ENCODE measurements at regions not wholly inside any gene's neighbourhood (a gene's known extent, or its start where the extent isn't known, plus 50 kb on each side); places are given as distances from the start of the nearest gene placed in this dataset.
"Not testable (repeated sequence)": the region's sequence is repeated elsewhere in the genome, so short reads cannot be mapped to it uniquely, and the experiment has no call there.

DNA sequence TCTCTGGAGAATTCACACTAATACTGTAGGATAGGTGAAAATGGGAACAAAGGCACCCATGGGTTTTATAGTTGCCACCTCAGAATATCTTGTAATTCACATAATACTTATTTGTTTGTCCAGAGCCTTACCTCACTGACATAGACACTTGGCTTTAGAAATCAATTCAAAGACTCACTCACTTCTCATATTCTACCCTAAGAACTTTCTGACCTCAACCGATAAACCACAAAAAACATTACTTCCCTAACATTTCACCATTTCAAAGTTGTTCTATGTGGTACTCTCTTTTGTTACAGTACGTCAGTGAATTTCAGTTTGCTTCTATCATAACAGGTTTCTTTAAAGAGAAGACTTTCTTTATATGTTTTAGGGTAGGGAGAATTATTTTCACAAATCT is 359.3 kb downstream of the IGSF11 start:
- no peak for DNase-seq (ENCODE audit: low read depth)

DNA sequence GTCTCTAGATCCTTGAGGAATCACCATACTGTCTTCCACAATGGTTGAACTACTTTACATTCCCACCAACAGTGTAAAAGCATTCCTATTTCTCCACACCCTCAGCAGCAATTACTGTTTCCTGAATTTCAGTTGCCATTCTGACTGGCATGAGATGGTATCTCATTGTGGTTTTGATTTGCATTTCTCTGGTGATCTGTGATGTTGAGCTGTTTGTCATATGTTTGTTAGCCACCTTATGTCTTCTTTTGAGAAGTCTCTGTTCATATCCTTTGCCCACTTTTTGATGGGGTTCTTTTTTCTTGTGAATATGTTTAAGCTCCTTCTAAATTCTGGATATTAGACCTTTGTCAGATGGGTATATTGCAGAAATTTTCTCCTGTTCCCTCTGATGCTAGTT is 356.0 kb downstream of the IGSF11 start:
- not testable (repeated sequence) for DNase-seq (ENCODE audit: low read depth)

DNA sequence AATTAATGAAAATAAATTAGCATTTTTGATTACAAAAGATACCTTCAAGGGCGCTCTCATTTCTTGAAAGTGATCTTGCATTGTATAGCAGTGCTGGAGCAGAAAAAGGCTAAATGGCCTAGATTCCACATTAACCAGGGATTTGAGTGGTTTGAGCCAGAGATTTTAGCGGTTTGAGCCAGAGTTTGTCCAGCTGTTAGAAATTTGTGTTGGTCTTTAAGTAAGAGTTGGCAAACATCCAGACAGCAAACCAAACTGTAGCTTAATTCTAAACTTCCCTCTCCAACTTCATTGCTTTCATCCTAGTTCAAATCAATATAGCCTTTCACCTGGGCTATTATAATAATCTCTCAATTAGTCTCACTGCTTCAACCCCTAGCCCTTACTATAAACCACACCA is 351.7 kb downstream of the IGSF11 start:
- no peak for DNase-seq (ENCODE audit: low read depth)

DNA sequence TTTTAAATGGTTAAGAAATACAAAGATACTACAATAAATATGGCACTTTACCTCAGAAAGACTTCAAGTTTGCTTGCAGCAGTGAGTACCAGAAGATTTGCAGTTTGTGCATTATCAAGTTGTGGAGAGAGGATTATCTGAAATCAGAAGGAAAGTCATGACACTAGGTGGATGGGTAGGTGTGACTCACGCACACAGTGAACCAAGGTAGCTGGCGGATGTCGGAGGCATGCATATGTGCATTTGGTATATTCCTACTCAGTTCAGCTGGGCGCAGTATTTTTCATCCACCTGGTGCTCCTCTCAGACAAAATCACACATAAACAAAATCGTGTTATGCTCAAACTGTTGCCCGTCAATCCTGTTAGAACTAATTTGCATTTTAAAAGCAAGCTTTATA is 351.0 kb downstream of the IGSF11 start:
- no peak for DNase-seq (ENCODE audit: low read depth)

DNA sequence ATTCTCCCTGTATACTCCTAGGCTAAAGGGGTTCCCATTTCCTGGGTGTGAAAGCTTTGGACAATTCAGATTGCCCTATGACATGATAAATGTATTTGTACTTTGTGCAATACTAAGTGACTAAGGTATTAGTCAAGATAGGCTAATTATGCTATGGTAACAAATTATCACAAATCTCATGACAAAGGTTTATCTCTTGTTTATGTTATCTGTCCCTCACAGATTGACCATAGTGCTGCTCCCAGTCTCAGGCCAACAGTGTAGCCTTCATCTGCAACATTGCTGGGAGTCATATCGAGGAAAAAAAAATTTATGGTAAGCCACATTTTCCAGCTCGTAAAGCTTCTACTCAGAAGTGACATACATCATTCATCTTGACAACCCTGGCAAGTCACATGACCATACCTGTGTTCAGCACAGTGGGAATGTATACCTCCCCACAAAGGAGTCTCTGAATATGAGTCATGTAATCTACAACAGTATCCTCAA is 346.2 kb downstream of the IGSF11 start:
- no peak for DNase-seq (ENCODE audit: low read depth)

DNA sequence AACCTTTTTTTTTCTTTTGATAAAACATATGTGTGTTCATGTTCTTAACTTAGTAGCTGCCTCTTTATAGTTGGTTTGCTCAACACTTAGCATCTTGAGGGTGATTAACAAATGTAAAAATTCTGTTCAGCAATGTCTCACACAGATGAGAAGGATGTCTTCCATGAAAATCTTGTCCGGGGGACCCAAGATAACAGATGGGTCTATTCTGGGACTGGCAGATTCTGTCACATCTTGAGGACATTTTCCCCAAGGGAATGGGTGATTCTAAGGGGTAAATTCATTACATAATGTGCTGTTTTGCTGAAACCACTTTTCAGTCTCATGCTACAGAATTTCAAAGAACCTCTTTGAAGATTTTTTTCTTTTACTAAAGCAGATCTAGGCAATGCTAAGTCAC is 342.2 kb downstream of the IGSF11 start:
- DNase-seq (ENCODE audit: low read depth) = no peak

DNA sequence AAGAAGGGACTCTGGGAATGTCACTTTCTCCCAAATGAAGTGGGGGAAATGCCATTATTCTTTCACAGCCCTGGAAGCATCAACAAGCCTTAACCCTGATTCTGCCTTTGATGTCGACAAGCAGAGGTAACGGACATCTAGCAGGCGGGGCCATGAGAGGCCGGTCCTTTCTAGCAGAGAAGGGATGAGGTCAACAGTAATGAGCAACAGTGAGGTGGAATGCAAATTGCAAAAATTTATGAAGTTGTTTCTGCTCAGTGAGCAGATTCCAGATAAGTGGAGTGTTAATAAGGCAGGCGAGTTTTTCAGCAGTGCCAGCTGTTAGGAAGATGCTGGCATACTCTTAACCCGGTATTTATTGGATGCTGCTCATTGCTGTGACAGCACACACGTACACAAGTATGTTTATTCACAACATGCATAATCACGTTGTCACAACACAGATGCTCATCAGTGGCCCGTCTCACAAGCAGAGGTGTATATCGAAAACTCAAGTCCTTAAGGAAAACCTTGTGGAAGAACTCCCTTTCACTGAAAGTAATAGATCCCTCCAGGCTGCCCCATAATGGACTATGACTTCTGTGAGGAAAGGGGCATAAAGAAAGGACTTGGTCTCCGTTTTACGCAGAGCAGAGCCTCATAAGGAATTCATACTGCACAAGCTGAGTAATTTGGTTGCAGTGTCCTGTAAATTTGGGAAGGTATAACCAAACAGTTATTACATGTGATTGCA is 329.0 kb downstream of the IGSF11 start:
- DNase-seq (ENCODE audit: low read depth) = no peak

DNA sequence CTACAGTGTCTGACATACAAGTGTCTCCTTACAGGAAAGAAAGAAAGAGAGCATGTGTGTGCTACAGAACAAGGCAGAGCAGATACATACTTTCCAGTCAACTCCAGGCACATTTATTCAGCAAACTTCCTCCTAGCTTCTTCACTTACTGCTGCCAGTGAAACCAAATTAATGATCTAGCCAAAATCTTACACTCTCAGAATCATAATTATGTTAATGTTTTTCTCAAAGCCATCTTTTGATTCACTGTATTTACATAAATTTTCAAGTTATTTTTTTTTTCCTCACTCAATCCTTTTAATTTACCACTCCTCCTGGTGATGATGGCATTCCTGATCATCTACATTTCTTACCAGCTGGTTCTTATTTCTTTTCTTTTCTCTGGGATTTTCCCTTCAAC is 326.7 kb downstream of the IGSF11 start:
- DNase-seq (ENCODE audit: low read depth) = no peak

DNA sequence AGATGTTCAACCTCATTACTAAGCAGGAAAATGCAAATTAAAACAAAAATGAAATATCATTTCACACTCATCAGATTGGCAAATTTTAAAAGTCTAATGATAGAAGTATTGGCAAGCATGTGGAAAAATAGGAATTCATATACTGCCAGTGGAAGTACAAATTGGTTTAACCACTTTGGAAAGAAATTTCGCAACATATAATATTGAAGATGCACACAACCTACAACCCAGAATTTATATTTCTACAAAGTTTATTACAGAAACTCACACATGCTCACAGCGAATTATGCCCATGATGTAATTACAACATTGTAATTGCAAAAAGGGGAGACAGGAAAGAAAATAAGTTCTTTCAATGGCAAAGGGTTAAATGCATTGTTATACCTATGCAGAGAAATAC is 324.1 kb downstream of the IGSF11 start:
- no peak for DNase-seq (ENCODE audit: low read depth)

DNA sequence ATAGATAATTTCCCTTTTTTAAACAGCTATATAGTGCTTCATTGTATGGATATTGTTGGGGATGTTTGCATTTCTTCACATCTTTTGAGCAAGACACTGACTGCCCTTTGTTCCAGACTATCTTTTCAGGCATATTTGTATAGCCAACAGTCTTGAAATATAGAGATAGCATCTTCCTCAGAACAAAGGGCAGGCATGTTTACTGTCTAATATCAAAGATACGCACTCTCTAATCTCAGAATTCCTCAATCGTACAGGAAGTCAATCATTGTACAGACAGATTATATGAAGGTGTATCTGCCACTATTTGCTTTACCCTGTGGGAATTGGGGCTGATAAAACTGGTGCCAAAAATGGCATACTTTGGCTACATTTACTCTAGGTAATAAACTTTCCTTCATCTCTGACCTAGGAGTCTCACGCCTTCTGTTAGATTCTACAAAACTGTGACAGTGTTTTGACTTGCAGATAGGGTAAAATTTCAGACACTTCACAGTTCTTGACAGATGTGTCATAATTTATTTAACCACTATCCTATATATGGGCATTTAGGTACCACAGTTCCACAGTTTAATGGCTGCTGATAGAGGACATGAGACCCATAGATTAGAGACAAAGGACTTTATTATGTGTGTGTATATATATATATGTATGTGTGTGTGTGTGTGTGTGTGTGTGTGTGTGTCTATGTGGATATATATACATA is 321.0 kb downstream of the IGSF11 start:
- DNase-seq (ENCODE audit: low read depth) = no peak

DNA sequence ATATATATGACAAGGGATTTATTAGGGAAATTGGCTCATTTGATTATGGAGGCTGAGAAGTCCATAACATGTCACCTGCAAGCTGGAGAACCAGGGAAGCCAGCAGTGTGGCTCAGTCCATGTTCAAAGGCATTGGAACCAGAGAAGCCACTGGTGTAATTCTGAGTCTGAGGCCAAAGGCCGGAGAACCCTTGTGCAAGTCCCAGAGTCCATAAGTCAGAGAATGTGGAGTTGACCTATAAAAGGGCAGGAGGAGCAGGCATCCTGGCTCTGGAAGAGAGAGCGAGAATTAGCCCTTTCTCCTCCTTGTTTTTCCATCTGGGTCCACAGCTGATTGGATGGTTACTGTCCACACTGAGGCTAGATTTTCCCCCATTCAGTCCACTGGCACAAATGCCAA is 319.8 kb downstream of the IGSF11 start:
- no peak for DNase-seq (ENCODE audit: low read depth)

DNA sequence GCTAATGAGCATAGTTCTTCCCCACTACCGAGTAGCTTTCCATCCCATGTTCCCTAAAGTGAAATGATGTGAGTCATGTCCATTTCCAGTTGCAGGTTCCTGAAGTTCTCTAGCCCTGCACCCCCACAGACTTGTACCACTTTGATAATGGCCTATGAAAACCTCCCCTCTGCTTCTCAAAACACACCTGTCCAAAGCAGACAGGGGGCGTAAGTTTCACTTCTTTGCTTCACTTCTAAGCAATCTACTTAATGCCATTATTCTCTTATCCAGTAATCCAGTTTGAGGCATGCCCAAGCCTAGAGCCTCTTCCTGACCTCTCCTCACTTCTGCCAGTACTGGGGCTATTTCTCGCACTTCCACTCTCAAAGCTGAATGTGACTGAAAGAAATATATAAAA is 305.1 kb downstream of the IGSF11 start:
- no peak for DNase-seq (ENCODE audit: low read depth)

DNA sequence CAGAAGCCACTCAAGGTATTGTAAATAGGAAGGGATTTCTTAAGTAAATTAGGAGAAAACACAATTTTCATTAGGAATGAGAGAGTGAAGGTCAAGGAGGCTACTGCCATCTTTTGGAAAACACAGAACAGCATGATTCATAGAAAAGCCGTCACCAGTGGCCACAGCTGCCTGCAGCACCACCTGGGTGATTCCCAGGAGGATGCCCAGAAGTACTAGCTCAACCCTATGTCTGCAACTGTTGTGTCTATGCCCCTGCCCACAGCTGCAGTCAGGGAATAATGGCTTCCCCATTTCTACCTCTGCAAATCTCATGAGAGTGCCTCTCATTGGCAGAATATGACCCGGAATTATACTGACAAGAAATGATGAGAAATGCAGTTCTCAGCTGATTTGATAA is 300.0 kb downstream of the IGSF11 start:
- DNase-seq (ENCODE audit: low read depth) = no peak

DNA sequence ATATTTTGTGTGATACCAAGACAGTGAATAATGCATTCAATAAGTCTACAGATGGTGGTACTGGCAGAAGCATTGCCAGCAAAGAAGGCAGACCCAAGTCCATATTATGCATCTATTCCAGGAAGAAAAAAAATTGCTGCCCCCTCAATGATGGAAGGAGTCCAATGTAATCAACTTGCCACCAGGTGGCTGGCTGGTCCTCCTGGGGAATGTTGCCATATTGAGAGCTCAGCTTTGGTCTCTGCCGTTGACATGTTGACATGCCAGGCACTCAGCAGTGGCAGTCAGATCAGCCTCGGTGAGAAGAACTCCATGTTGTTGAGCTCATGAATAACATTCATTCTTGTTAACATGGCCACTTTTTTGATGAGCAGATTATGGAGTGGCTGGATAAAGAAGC is 298.5 kb downstream of the IGSF11 start:
- DNase-seq (ENCODE audit: low read depth) = no peak

DNA sequence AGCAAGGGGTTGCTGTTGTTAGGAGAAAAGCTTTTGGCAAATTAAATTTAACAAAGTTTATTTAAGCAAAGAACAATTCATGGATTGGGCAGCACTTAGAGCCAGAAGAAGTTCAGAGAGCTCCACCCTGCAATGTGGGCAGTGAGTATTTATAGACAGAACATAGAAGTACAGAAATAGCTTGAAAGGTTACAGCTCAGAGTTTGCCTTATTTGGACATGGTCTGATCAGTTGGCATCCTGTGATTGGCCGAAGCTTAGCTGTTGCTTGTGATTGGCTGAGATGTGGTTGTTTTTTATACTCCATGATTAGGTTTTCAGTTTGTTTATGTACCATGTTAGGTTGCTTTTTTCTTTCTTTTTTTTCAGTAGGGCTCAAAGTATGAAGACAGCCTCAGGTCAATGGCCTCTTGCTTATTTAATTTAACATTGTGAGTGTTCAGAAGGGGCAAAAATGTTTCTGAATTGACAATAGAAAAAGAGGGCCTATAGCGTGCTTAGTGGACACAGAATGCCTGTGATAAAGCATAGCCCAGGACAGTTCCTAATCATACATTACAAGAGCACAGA is 293.8 kb downstream of the IGSF11 start:
- DNase-seq (ENCODE audit: low read depth) = no peak

DNA sequence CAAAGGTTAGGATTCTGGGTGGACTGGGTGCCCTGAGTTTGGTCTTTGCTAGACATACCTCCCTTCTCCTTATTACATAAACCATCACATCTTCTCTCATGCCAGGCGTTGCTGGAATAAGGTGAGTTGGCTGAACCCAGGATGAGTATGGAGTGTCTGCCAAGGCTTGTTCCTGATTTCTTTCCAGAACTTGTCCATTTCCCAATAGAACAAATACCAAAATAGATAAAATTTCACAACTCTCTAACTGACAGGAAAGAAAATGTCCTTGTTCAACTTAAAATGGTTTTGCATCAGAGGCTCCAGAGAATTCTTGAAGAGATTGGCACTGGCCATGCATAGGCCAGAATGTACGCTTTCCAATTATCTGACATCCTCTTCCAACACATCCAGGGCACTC is 291.9 kb downstream of the IGSF11 start:
- no peak for DNase-seq (ENCODE audit: low read depth)

DNA sequence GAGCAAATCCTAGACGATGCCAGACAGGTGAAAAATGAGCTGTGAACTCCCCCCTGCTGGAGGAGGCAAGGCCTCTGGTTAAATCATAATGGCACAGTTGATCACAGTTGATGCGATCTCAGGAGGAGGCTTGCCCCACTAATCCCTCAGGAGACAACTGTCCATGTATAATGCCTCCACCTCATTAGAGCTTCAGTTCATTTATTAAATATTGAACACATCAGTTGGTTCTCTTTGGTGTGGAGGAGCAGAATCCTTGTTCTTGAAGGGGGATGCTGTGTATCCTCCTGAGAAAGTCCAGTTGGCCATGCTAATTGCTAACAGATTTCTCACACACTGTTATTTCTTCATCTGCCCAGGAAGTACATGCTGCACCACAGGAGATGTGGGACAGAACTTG is 290.5 kb downstream of the IGSF11 start:
- DNase-seq (ENCODE audit: low read depth) = no peak

DNA sequence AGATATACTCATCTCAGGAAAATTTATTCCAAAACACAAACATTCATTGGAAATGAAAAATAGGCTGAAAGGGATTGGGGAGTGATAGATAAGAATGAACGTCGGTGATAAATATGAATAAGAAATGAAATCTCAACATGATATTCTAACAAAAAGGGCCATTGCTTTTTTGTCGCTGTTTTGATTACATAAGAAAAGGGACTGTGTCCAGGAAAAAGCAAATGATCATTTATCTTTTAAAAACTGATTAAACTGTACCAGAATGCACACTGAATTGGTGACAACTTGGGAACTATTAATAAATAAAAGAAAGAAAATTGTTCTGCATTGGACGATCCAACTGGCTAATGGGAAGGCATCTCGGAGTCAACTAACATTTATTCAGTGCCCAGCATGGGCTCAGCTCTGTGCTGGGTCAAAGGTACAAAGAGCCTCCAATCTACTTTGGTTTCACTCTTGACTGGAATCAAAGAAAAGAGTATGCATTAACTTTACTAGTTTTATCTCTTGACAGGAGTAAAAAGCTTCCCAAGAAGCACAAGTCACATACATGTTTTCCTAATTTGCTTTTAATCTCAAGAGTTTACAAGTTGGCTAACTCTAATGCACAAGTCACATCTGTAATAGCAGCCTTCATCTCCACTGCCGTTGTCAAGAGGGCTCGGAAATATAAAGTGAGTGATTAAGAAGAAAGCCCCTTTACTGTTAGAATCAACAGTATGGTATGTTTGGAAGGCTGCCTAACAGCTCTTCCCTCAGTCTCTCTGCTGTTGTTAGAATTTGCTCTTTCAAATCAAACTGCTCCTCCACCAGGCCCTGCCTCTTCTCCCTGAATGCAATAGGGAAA is 280.0 kb downstream of the IGSF11 start:
- DNase-seq (ENCODE audit: low read depth) = no peak

DNA sequence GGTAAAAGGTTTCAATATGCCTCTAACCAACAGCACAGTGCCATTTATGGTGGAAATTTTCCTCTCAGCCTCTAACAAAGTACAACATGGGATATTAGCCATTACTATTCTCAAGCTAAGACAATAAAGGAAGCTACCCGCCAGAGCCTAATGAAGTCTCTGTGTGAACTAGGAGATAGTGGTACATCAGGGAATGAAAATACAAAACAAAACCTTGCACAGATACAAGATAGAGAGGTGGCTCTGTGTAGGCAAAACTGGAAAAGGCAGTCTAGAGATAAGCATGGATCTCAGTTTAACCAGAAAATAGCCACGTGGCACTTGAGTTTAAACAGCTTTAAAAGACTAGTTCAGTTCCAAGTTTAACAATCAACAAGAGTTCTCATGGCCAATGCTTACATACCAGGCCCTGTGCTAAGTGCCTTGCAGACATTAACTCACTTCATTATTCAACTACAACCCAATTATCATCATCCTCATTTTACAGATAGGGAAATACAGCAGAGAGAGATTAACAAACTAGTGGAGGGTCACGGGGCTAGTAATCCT is 279.3 kb downstream of the IGSF11 start:
- DNase-seq (ENCODE audit: low read depth) = no peak

DNA sequence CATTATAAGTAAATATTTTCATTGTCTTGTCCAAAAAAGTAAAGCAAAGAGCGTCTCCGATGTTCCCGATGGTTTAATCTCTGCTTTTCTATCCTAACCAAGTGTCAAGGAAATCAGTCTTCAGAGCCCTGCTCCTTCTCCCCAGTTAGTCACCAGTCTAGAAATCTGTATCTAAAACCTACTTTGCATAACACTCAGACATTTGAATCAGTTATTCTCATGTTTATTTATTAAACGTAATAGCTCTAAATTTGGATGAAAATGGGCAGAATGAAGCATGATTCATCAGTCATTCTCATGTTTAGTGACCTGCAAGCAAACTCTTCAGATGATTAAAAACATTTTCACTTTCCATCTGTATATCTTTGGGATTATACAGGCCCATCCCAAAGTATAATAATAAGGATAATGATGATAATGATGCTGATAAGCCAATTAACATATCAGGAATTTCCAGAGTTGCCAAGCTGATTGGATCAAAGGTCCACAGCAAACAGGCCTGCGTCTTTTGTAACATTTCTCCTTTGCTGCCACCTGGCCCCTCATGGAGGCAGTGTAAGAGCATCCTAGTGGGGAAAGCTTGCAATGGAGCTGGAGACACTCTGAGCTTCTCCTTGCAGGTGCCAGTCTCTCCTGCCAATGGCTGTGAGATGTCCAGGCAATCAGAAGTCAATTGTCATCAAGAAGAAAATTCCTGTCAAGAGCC is 273.9 kb downstream of the IGSF11 start:
- DNase-seq (ENCODE audit: low read depth) = no peak

DNA sequence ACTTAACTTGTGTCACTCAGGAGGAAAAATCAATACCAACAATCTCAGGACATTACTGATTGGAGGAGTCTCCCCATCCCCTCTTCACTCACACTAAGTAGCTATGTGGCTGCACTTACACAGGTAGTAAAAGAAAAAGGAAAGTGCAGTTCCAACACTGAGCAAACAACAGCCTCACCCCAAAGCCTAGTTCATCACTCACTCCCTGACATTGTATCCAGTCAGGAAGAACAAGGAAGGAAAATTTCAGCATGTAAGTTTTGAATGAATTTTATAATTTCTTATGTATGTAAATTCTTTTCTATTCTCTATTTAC is 273.4 kb downstream of the IGSF11 start:
- no peak for DNase-seq (ENCODE audit: low read depth)

Data from stimulated activated CD8-positive, alpha-beta memory T cell treated with anti-CD3 and anti-CD28 coated beads, Interleukin-12 subunit alpha, Interleukin-12 subunit beta, amount 100 ng/mL, for 1 hour (primary cell).